Esophagus squamous epithelium (tissue), 4 donors: ENCODE measurements at regions not wholly inside any gene's neighbourhood (a gene's known extent, or its start where the extent isn't known, plus 50 kb on each side); places are given as distances from the start of the nearest gene placed in this dataset.

Source experiments
- CTCF ChIP-seq, 6 experiments: fragments of 450-650 bp in 4 of 6; fragments of 200-600 bp in 2 of 6; sonication (generic) in 2 of 6; IDR thresholded peaks; one replicate each; pipeline ENCODE4 v1.5.1; 2016 to 2019; ENCODE audit warnings: antibody characterized with exemption in 6 of 6, mild to moderate bottlenecking in 4 of 6, moderate library complexity in 4 of 6
- POLR2A ChIP-seq, 4 donors: fragments of 450-650 bp; IDR thresholded peaks; one replicate each; pipeline ENCODE4 v1.6.1; 2017; ENCODE audit warnings: antibody characterized with exemption in 4 of 4, mild to moderate bottlenecking in 4 of 4, moderate library complexity in 3 of 4

- no peak for TF ChIP-seq POLR2A (IDR thresholded peaks at IDR 0.05)
- no peak for TF ChIP-seq CTCF (IDR thresholded peaks at IDR 0.05)
Observed at GRCh38 chr6:153931431-153931830, 107.6 kb upstream of the OPRM1 start.
